Nephron (organoid): ENCODE measurements at regions not wholly inside any gene's neighbourhood (a gene's known extent, or its start where the extent isn't known, plus 50 kb on each side); places are given as distances from the start of the nearest gene placed in this dataset.

Experiments
- H3K27ac Mint-ChIP-seq, 3 experiments: 2 replicates each; pipeline ENCODE4 v1.8.0; 2020; ENCODE audit warnings: mixed read lengths in 3 of 3, mild to moderate bottlenecking in 2 of 3, moderate library complexity in 1 of 3
- H3K27me3 Mint-ChIP-seq: 2 replicates; pipeline ENCODE4 v1.8.0; 2021; ENCODE audit warnings: low read depth, mild to moderate bottlenecking, moderate library complexity, mixed read lengths
- H3K36me3 Mint-ChIP-seq: 2 replicates; pipeline ENCODE4 v1.8.0; 2020; ENCODE audit warnings: low read depth, mixed read lengths
- H3K4me1 Mint-ChIP-seq: 2 replicates; pipeline ENCODE4 v1.8.0; 2020; ENCODE audit warnings: mixed read lengths
- H3K4me3 Mint-ChIP-seq, 3 experiments: 2 replicates each; pipeline ENCODE4 v1.8.0; 2020; ENCODE audit warnings: mild to moderate bottlenecking in 3 of 3, mixed read lengths in 3 of 3, moderate library complexity in 2 of 3
- H3K9me3 Mint-ChIP-seq: 2 replicates; pipeline ENCODE4 v1.8.0; 2020; ENCODE audit warnings: mixed read lengths
- TF ChIP-seq, protein P1 (sequence below), 3 experiments: fragments of 200-600 bp; sonication (generic); IDR thresholded peaks; one replicate each; pipeline ENCODE4 v1.5.0; 2021; ENCODE audit warnings: antibody characterized with exemption in 3 of 3; ENCODE audit not compliant: unreplicated experiment in 3 of 3

DNA sequence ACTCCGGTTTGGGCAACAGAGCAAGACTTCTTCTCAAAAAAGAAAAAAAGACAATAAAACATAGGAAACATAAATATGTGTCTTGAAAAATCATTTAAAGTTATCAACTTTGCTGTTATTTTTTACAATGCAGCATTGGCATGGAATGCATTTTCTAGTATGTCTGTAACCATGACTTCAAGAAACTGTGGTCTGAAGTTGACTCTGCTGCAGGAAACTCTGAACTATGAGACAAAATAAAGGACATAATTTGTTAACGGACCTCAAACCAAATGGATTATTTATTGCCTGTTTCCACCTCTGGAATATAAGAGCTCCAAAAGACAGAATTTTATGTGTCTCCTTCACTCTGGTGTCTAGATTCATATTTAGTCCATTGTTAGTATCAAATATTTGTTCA lies 79.1 kb downstream of the TRIB2 start:
- Mint-ChIP-seq H3K4me1 (peaks cover 28% of the 10 kb centered on the region), H3K9me3 (peaks cover 19% of the 10 kb centered on the region), H3K36me3 (peaks cover 9% of the 10 kb centered on the region), H3K27me3 (no peaks in the 10 kb centered on the region), H3K4me3 (no peak overlapping the region), H3K27ac (peak overlapping the region; percentile 78 to 99 (median 97))
- TF ChIP-seq, protein P1, sequence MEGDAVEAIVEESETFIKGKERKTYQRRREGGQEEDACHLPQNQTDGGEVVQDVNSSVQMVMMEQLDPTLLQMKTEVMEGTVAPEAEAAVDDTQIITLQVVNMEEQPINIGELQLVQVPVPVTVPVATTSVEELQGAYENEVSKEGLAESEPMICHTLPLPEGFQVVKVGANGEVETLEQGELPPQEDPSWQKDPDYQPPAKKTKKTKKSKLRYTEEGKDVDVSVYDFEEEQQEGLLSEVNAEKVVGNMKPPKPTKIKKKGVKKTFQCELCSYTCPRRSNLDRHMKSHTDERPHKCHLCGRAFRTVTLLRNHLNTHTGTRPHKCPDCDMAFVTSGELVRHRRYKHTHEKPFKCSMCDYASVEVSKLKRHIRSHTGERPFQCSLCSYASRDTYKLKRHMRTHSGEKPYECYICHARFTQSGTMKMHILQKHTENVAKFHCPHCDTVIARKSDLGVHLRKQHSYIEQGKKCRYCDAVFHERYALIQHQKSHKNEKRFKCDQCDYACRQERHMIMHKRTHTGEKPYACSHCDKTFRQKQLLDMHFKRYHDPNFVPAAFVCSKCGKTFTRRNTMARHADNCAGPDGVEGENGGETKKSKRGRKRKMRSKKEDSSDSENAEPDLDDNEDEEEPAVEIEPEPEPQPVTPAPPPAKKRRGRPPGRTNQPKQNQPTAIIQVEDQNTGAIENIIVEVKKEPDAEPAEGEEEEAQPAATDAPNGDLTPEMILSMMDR (IDR thresholded peaks at IDR 0.05; ENCODE audit: unreplicated experiment in 3 of 3) = no peak

DNA sequence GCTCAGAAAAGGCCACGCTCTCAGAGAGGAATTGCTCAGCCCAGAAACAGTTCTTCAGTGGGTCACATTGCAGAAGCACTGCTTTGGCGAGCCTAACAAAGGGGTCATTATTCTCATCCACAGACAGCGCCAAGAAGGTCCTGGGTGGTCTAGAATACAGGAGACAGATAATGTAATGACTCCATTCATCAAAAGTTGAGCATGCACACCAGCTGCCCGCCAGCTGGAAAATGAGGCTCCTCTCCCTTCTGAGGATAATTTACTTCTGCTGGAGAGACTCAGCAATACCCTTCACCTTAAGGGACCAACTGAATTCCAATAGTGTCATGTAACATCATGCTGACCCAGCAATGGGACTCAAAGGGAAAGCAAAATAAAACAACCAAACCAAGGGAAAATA lies 79.9 kb downstream of the TRIB2 start:
- TF ChIP-seq, protein P1 (IDR thresholded peaks at IDR 0.05; ENCODE audit: unreplicated experiment in 3 of 3) = no peak
- Mint-ChIP-seq H3K4me3 (peak overlapping the region in 1 of 3 experiments; percentile 59), H3K4me1 (peaks cover 28% of the 10 kb centered on the region), H3K9me3 (peaks cover 27% of the 10 kb centered on the region), H3K27ac (peak overlapping the region; percentile 78 to 99 (median 97)), H3K36me3 (peaks cover 13% of the 10 kb centered on the region), H3K27me3 (no peaks in the 10 kb centered on the region)

DNA sequence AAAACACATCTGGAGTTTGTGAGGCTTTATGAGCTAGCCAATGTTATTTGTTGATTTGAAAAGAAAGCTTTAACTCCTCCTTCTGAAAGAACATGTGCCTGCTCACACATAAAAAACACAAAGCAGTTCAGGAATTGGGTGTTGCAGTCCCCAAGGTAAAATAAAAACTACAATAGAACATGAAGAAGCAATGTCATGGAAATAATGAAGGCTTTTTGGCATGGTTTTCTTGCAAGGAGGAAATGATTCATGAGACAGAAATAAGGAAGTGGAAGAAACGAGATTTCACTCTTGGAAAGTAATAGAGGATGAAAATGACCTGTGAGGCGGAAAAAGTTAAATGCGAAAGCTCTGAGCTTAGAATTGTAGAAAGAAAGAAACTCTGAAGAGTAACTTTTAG lies 81.1 kb downstream of the TRIB2 start:
- Mint-ChIP-seq H3K36me3 (peaks cover 17% of the 10 kb centered on the region), H3K4me3 (no peak overlapping the region), H3K9me3 (peaks cover 31% of the 10 kb centered on the region), H3K27ac (peak overlapping the region; percentile 78 to 97 (median 78)), H3K27me3 (no peaks in the 10 kb centered on the region), H3K4me1 (peaks cover 28% of the 10 kb centered on the region)
- TF ChIP-seq, protein P1 (IDR thresholded peaks at IDR 0.05; ENCODE audit: unreplicated experiment in 3 of 3) = no peak

DNA sequence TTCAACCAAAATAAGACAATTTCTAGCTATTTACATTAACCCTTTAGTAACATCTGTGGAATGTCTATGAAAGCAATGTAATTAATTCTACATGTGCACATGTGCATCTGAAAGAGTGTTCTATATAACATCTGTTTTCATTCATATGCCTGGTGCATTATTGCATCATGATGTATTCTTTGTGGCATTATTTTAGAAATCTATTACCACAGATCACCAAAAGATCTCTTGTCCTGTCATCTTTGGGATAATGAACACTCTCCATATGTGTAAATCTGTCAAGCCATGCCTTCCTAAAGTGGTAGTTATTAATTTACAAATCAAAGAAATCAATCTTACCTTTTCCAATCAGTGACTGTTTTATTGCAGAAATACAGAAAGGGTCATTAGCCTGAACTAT lies 86.9 kb downstream of the TRIB2 start:
- Mint-ChIP-seq H3K36me3 (peaks cover 17% of the 10 kb centered on the region), H3K9me3 (peaks cover 31% of the 10 kb centered on the region), H3K4me1 (peaks cover 27% of the 10 kb centered on the region), H3K27me3 (no peaks in the 10 kb centered on the region), H3K27ac (peak overlapping the region in 1 of 3 experiments; percentile 52), H3K4me3 (no peak overlapping the region)
- TF ChIP-seq, protein P1 (IDR thresholded peaks at IDR 0.05; ENCODE audit: unreplicated experiment in 3 of 3) = no peak

DNA sequence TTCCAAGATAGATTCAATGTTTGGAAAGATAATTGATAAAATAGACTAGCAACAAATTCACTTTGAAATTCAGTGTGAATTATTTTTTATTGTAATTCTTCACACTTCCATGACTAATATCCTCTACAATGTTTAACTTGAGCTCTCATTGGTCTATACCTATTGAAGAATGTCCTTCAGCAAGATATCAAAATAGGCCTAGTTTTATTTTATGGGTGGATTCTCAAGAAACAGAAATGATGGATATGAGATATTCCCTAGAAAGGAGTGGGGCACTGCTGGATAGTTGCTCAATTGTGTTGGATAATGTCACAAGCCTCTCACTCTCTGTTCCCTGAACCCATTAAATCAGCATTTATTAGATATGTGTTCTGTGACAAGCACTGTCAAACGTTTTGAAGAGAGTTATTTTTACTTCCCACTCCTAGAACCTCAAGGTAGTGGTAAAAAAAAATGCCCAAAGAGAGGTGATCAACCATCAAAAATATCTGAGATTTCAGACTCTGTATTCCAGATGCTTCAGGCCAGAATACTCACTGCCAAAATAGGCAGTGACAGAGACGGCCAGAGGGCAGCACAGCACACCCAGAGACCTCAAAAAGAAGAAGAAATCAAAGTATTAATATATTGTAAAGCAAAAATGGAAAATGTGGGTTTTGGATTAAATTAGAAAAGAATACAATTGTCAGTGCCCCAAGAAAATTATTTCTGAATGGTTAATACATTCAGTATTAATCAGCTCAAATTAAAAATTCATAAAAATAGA lies 87.5 kb downstream of the TRIB2 start:
- TF ChIP-seq, protein P1 (IDR thresholded peaks at IDR 0.05; ENCODE audit: unreplicated experiment in 3 of 3) = no peak
- H3K27me3 Mint-ChIP-seq = no peaks in the 10 kb centered on the region
- peaks cover 12% of the 10 kb centered on the region for H3K36me3 Mint-ChIP-seq
- H3K4me1 Mint-ChIP-seq = peaks cover 34% of the 10 kb centered on the region
- peaks cover 26% of the 10 kb centered on the region for H3K9me3 Mint-ChIP-seq
- H3K4me3 Mint-ChIP-seq = no peak overlapping the region
- no peak overlapping the region for H3K27ac Mint-ChIP-seq

DNA sequence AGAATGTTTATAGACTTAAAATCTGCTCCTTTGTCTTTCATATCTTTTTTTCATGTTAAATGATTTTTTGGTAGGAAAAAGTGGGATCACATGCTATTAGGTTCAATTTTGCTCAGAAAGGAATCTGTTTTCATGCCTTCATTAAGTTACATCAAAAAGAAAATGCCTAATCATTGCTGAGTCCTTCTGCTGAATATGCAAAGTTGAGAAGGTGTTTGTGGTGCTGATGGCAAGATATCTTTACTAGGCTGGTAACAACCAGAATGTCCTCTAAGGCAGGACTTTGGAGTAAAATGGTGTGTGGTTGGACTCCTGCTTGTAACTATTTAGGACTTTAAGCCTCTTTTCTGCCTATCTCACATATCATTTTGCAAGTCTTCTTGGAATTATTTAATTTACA lies 88.3 kb downstream of the TRIB2 start:
- Mint-ChIP-seq H3K4me3 (no peak overlapping the region), H3K27ac (no peak overlapping the region), H3K27me3 (no peaks in the 10 kb centered on the region), H3K36me3 (peaks cover 12% of the 10 kb centered on the region), H3K4me1 (peaks cover 41% of the 10 kb centered on the region), H3K9me3 (peaks cover 23% of the 10 kb centered on the region)
- TF ChIP-seq, protein P1 (IDR thresholded peaks at IDR 0.05; ENCODE audit: unreplicated experiment in 3 of 3) = no peak
